ENCODE measurements at regions not wholly inside any gene's neighbourhood (a gene's known extent, or its start where the extent isn't known, plus 50 kb on each side); places are given as distances from the start of the nearest gene placed in this dataset.

DNA sequence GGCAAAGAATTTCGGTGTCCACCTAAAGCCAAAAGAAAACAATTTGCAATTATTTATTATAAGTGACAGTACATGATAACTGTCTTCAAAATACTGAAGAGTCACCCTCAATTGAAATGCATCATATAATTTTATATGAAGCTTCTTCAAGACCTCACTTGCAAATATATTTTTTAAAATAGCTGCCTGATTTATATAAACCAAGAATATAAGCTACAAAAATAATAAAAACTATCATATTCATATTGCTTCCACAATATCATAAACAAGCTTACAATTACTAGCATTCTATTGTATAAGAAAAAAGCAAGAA lies 144.1 kb downstream of the CETN3 start:
- TF ChIP-seq, protein P1, sequence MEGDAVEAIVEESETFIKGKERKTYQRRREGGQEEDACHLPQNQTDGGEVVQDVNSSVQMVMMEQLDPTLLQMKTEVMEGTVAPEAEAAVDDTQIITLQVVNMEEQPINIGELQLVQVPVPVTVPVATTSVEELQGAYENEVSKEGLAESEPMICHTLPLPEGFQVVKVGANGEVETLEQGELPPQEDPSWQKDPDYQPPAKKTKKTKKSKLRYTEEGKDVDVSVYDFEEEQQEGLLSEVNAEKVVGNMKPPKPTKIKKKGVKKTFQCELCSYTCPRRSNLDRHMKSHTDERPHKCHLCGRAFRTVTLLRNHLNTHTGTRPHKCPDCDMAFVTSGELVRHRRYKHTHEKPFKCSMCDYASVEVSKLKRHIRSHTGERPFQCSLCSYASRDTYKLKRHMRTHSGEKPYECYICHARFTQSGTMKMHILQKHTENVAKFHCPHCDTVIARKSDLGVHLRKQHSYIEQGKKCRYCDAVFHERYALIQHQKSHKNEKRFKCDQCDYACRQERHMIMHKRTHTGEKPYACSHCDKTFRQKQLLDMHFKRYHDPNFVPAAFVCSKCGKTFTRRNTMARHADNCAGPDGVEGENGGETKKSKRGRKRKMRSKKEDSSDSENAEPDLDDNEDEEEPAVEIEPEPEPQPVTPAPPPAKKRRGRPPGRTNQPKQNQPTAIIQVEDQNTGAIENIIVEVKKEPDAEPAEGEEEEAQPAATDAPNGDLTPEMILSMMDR (IDR thresholded peaks at IDR 0.05; ENCODE audit: insufficient read depth, low read depth, low read length): no peak
- TF ChIP-seq EZH2 (IDR thresholded peaks at IDR 0.05; ENCODE audit: insufficient read depth, low read length): no peak
